ENCODE measurements at regions not wholly inside any gene's neighbourhood (a gene's known extent, or its start where the extent isn't known, plus 50 kb on each side); places are given as distances from the start of the nearest gene placed in this dataset.

DNA sequence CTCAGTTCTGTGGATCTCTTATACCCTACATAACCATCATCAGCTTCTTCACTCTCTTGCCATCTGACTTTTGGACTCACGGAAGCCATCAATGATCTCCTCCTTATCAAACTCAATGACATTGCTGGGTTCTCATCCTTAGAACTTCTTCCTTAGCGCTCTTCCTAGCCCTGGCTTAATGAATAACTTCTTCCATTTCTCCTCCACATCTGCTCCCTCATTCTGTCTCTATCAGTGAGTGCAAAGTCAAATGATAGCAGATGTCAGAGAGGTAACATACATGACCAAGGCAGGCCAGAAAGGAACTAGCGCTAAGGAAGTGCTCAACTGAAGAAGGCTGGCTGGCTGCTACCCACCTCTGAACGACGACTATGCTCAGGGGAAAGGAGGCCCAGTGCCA is 449.8 kb downstream of the COG6 start:
- ChIA-PET CTCF (no interaction called here), POLR2A (no interaction called here)
- no peak overlapping the region for H3K4me3 ChIP-seq (ENCODE audit: low read depth, low read length)
- TF ChIP-seq, protein P1, sequence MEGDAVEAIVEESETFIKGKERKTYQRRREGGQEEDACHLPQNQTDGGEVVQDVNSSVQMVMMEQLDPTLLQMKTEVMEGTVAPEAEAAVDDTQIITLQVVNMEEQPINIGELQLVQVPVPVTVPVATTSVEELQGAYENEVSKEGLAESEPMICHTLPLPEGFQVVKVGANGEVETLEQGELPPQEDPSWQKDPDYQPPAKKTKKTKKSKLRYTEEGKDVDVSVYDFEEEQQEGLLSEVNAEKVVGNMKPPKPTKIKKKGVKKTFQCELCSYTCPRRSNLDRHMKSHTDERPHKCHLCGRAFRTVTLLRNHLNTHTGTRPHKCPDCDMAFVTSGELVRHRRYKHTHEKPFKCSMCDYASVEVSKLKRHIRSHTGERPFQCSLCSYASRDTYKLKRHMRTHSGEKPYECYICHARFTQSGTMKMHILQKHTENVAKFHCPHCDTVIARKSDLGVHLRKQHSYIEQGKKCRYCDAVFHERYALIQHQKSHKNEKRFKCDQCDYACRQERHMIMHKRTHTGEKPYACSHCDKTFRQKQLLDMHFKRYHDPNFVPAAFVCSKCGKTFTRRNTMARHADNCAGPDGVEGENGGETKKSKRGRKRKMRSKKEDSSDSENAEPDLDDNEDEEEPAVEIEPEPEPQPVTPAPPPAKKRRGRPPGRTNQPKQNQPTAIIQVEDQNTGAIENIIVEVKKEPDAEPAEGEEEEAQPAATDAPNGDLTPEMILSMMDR (IDR thresholded peaks at IDR 0.05; ENCODE audit: insufficient read depth, low read length, missing control alignments) = no peak
- no peak for DNase-seq (ENCODE audit: low read depth, low spot score)

DNA sequence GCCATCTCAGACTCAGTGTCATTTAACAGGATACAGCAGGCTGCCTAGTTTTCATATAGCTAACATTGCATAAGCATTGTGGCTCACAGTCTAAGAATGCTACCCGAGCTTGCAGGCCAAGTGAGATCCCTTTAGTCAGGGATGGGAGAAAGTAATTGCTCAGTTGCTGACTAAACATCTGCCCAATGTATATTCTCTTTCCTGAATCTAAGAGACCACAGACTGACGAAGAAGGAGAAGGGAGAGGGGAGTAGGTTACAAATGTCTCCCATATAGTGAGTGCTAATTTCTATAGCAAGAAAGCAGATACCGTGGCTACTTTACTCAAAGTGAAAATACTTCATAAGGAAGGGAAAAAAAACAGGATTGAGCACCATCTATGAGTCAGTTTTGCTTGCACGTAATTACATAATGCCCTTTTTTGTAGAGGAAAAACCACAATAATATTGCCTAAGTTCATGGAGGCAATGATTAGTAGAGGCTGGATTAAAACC is 453.9 kb downstream of the COG6 start:
- ChIA-PET CTCF (interaction anchor here (0.8 kb wide), 1 partner anchor 40 kb away, joined by 3 read pairs; no protein-coding TSS in a partner anchor), POLR2A (interaction anchor here (0.6 kb wide), 1 partner anchor 159 kb away, joined by 3 read pairs; no protein-coding TSS in a partner anchor)
- TF ChIP-seq, protein P1 (IDR thresholded peaks at IDR 0.05; ENCODE audit: insufficient read depth, low read length, missing control alignments) = no peak
- no peak overlapping the region for H3K4me3 ChIP-seq (ENCODE audit: low read depth, low read length)
- peak; percentile 64 for DNase-seq (ENCODE audit: low read depth, low spot score)

DNA sequence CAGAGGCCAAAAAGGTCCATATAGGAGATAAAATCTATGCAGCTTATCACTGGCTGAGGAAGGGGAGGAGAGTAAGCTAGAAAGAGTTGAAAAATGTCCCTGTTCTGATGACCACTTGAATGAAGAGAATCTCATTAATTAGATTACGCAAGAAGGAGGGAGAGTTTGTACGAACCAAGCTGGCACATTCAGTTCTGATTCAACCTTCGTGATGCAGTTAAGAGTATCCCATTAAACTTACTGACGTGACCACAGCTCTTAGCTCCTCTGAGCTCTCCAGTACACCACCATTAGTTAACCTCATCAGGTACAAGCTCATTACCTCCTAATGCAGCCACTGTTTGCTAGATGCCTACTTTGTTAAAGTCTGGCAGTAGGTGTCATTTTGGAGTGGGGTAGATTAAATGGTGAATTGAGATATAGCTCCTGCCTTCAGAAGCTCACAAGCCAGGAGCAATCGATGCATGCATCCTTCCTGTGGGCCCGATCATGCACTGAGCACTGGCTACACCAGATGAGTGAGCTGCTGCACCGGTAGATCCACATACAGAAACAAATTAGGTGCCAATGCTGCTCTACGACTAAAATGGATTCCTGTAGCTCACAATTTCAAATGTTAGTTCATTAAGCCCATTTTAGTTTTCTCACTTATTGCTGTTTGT is 458.3 kb downstream of the COG6 start:
- H3K4me3 ChIP-seq (ENCODE audit: low read depth, low read length) = no peak overlapping the region
- TF ChIP-seq, protein P1 (IDR thresholded peaks at IDR 0.05; ENCODE audit: insufficient read depth, low read length, missing control alignments) = no peak
- POLR2A ChIA-PET = no interaction called here
- CTCF ChIA-PET = no interaction called here
- DNase-seq (ENCODE audit: low read depth, low spot score) = no peak

DNA sequence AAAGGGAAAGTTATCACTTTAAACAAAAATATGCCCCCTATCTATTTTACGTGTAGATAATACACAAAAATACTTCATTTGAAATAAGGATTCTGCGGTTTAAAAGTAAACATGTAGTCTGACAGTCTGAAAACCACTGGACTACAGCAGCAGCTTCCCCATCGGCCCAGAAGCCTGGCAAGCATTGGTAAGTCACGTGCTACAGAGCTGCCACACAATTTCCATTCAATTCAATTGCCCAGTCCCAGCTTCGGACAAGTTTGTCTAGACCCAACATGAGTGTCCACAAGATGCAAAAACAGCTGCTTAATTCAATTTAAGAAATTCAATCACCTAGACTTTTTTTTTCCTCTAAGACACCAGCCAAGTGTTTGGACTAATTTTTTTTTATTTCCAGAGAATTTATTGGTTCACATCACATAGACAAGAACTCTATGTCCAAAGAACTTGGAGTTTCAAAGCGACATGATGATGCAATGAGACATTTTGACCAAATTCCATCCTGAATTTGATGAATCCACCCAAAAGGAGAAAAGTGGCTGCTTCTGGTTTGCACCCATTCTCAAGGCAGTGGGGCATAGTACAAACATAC is 458.9 kb downstream of the COG6 start:
- POLR2A ChIA-PET = no interaction called here
- CTCF ChIA-PET = no interaction called here
- no peak for DNase-seq (ENCODE audit: low read depth, low spot score)
- TF ChIP-seq, protein P1 (IDR thresholded peaks at IDR 0.05; ENCODE audit: insufficient read depth, low read length, missing control alignments) = no peak
- H3K4me3 ChIP-seq (ENCODE audit: low read depth, low read length) = no peak overlapping the region

DNA sequence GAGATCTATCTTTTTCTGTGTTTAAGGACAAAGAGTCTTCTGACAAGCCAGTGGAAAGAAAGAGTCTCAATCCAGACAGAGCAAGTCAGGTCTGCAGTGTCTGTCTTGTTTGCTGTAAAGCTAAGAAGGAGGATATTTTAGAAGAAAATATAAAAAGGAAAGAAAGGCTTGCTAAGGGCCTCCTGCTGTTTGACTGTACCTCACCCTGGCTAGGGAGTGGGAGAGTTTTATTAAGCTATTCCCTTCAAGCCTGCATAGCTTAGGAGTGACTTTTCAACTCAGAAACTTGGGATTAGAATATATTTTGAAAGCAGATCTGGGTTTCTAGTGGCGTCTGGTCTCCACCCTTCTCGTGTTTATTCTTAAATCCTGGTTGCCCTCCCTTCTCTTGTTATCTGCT is 460.0 kb downstream of the COG6 start:
- DNase-seq (ENCODE audit: low read depth, low spot score) = no peak
- ChIA-PET POLR2A (no interaction called here), CTCF (interaction anchor here (1.2 kb wide), 1 partner anchor 11 kb away, joined by 3 read pairs; no protein-coding TSS in a partner anchor)
- TF ChIP-seq, protein P1 (IDR thresholded peaks at IDR 0.05; ENCODE audit: insufficient read depth, low read length, missing control alignments) = no peak
- no peak overlapping the region for H3K4me3 ChIP-seq (ENCODE audit: low read depth, low read length)

DNA sequence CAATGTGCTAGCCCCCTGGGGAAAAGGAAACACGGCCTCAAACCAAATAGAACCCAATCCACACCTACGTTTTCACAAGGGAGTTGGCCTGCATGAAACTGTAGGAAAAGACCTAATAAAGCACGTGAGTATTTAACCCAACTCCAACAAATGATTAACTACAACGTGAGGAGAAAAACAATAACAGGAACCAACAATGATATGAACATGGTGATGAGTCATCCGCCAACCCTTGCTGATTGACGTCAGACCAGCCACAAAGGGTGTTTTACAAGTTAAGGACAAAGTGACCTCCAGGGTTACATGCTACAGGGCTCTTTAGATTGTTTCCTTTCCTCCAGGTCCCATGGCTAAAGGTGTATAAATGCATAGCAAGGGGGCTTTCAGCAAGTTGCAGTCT is 460.5 kb downstream of the COG6 start:
- H3K4me3 ChIP-seq (ENCODE audit: low read depth, low read length) = no peak overlapping the region
- no peak for DNase-seq (ENCODE audit: low read depth, low spot score)
- ChIA-PET POLR2A (no interaction called here), CTCF (interaction anchor here (1.2 kb wide), 1 partner anchor 12 kb away, joined by 3 read pairs; no protein-coding TSS in a partner anchor)
- TF ChIP-seq, protein P1 (IDR thresholded peaks at IDR 0.05; ENCODE audit: insufficient read depth, low read length, missing control alignments) = no peak
